K562 (cell line): ENCODE measurements at regions not wholly inside any gene's neighbourhood (a gene's known extent, or its start where the extent isn't known, plus 50 kb on each side); places are given as distances from the start of the nearest gene placed in this dataset.

Source experiments
- ATAC-seq: fragments of 200-7000 bp; cut with Tn5 transposase; 3 replicates; pipeline ENCODE4 v1.9.1; 2020; ENCODE audit warnings: moderate library complexity
- BruUV-seq: library from RNA; stranded (reverse); fragments of 400-500 nt; replicated peaks from 2 replicates; lab custom pipeline; 2021; lab: Mats Ljungman, UMichigan
- CTCF ChIA-PET: fragments of 300-600 bp; formaldehyde crosslinking; extraction: SDS; loops from one replicate; lab custom pipeline; 2021; ENCODE audit warnings: low intra/inter-chr PET ratio; lab: Yijun Ruan, JAX
- POLR2A ChIA-PET: fragments of 300-600, 350-650 bp; sonication (Branson Sonifier 250); formaldehyde crosslinking; extraction: SDS; loops from one replicate; lab custom pipeline; 2021; ENCODE audit warnings: antibody characterized with exemption, inconsistent platforms; lab: Yijun Ruan, JAX
- DNase-seq, 4 experiments: peaks; one replicate each; pipeline versions ENCODE4 v3.0.0 to v3.0.0-alpha.2; 2011 to 2018; ENCODE audit warnings: low spot score in 3 of 4, mixed read lengths in 3 of 4; ENCODE audit errors: extremely low read depth in 1 of 4
- FAIRE-seq: peaks from 2 replicates; lab custom pipeline; 2011; peaks lifted over from hg19 to GRCh38; lab: Jason Lieb, UNC
- H2AFZ ChIP-seq: 2 replicates; pipeline ENCODE4 v1.6.0; 2011; ENCODE audit warnings: low read depth, low read length, control low read depth, inconsistent platforms
- H3K27ac ChIP-seq: fragments of 200-600 bp; 3 replicates; pipeline ENCODE4 v1.8.0; 2011; ENCODE audit warnings: low read depth, mild to moderate bottlenecking, control low read depth, inconsistent platforms, low read length, moderate library complexity, mixed read lengths; ENCODE audit errors: extremely low read depth
- H3K27me3 ChIP-seq, 2 experiments: fragments of 300-600 bp in 1 of 2; 2 replicates in 1 of 2; 3 replicates in 1 of 2; pipeline versions ENCODE4 v1.6.0 to v1.8.0; 2011; ENCODE audit warnings: inconsistent platforms in 2 of 2, low read length in 2 of 2, mild to moderate bottlenecking in 1 of 2, mixed read lengths in 1 of 2, moderate library complexity in 1 of 2; ENCODE audit not compliant: control insufficient read depth in 2 of 2, insufficient read depth in 2 of 2
- H3K36me3 ChIP-seq: fragments of 300-600 bp; 3 replicates; pipeline ENCODE4 v1.8.0; 2011; ENCODE audit warnings: mild to moderate bottlenecking, low read length, inconsistent platforms; ENCODE audit not compliant: control insufficient read depth, insufficient read depth
- H3K4me1 ChIP-seq, 2 experiments: fragments of 200-600 bp in 1 of 2; replicated peaks in 1 of 2; 2 replicates in 1 of 2; 3 replicates in 1 of 2; pipeline versions ENCODE4 v1.5.1 to v1.8.0; 2011; ENCODE audit warnings: inconsistent platforms in 2 of 2, low read length in 2 of 2, mild to moderate bottlenecking in 1 of 2, mixed read lengths in 1 of 2, moderate library complexity in 1 of 2; ENCODE audit not compliant: control insufficient read depth in 2 of 2, insufficient read depth in 2 of 2
- H3K4me2 ChIP-seq: 2 replicates; pipeline ENCODE4 v1.6.1; 2011; ENCODE audit warnings: low read length, control low read depth, inconsistent platforms, mixed read lengths; ENCODE audit not compliant: insufficient read depth
- H3K4me3 ChIP-seq: fragments of 200-600 bp; sonication (generic), shearing (Covaris generic); 2 replicates; pipeline ENCODE4 v1.5.1; 2016; ENCODE audit warnings: control low read depth, inconsistent platforms
- H3K79me2 ChIP-seq: fragments of 200-600 bp; 3 replicates; pipeline ENCODE4 v1.8.0; 2011; ENCODE audit warnings: low read length, inconsistent platforms; ENCODE audit not compliant: control insufficient read depth, insufficient read depth
- H3K9ac ChIP-seq, 2 experiments: 2 replicates each; pipeline versions ENCODE4 v1.6.0 to v1.6.1; 2011; ENCODE audit warnings: low read depth in 2 of 2, low read length in 2 of 2, control low read depth in 1 of 2, inconsistent platforms in 1 of 2, mild to moderate bottlenecking in 1 of 2, mixed read lengths in 1 of 2; ENCODE audit not compliant: insufficient read depth in 1 of 2
- H3K9me1 ChIP-seq: one replicate; pipeline ENCODE4 v1.6.0; 2011; ENCODE audit warnings: inconsistent platforms, mild to moderate bottlenecking, low read length, moderate library complexity; ENCODE audit not compliant: control insufficient read depth, insufficient read depth
- H3K9me3 ChIP-seq: replicated peaks from 2 replicates; pipeline ENCODE4 v1.5.1; 2011; ENCODE audit warnings: low read depth, low read length, inconsistent platforms; ENCODE audit not compliant: control insufficient read depth, insufficient read depth
- H4K20me1 ChIP-seq: replicated peaks from 2 replicates; pipeline ENCODE4 v1.6.1; 2011; ENCODE audit warnings: low read length, inconsistent platforms, mixed read lengths; ENCODE audit not compliant: control insufficient read depth, insufficient read depth
- CBX8 ChIP-seq: fragments of 200-600 bp; sonication (generic); IDR thresholded peaks from 2 replicates; pipeline ENCODE4 v1.6.1; 2012; ENCODE audit warnings: borderline replicate concordance, mixed run types, low read depth, mild to moderate bottlenecking, moderate library complexity, mixed read lengths, low read length, control low read depth, inconsistent platforms; ENCODE audit not compliant: poor library complexity, severe bottlenecking; ENCODE audit errors: extremely low read depth
- GABPB1 ChIP-seq: sonication (generic); formaldehyde crosslinking; IDR thresholded peaks from 2 replicates; pipeline ENCODE4 v1.8.0; 2022; ENCODE audit warnings: mild to moderate bottlenecking, missing genetic modification reagents
- GABPB2 ChIP-seq: fragments of 250-450 bp; sonication (Bioruptor Pico); conservative IDR thresholded peaks from 2 replicates; pipeline ENCODE4 v1.5.1; 2021; ENCODE audit warnings: mild to moderate bottlenecking
- PURB ChIP-seq: sonication (generic); formaldehyde crosslinking; IDR thresholded peaks from 2 replicates; pipeline ENCODE4 v1.9.0; 2021; ENCODE audit warnings: low read depth, mild to moderate bottlenecking, missing genetic modification reagents
- SP1 ChIP-seq: sonication (generic); formaldehyde crosslinking; IDR thresholded peaks from 2 replicates; pipeline ENCODE4 v1.8.1; 2022; ENCODE audit warnings: mild to moderate bottlenecking, missing genetic modification reagents
- ZBTB8A ChIP-seq: fragments of 450-650 bp; IDR thresholded peaks from 2 replicates; pipeline ENCODE4 v1.6.1; 2018; ENCODE audit warnings: mild to moderate bottlenecking, moderate library complexity; ENCODE audit not compliant: partially characterized antibody
- ZNF551 ChIP-seq: fragments of 250-450 bp; sonication (Bioruptor Pico); IDR thresholded peaks from 2 replicates; pipeline ENCODE4 v1.5.0; 2021; ENCODE audit warnings: mild to moderate bottlenecking, moderate library complexity
- WGBS: fragments of 100-300 bp; shearing (Covaris generic); methylation state at CpG from one replicate; pipeline ENCODE4 v1.1.6; 2016; ENCODE audit warnings: low coverage, mixed read lengths; ENCODE audit not compliant: insufficient coverage; ENCODE audit errors: missing lambda C conversion rate; 5-methylcytosine and 5-hydroxymethylcytosine counted together
- in situ Hi-C: fragments of 300-500 bp; cut with MboI; formaldehyde crosslinking; loops from 4 replicates; pipeline ENCODE4 v1.15.0; 2018; ENCODE audit warnings: inconsistent platforms, mixed read lengths
- intact Hi-C: fragments of 100-400 bp; cut with micrococcal nuclease; formaldehyde crosslinking; loops from 2 replicates; pipeline ENCODE4 v1.14.2; 2022
- TF ChIP-seq, protein P1 (sequence below): fragments of 200-800 bp; sonication (Bioruptor generic); IDR thresholded peaks from 2 replicates; pipeline ENCODE4 v1.6.1; 2016; ENCODE audit warnings: missing genetic modification characterization, missing compliant biosample characterization

DNA sequence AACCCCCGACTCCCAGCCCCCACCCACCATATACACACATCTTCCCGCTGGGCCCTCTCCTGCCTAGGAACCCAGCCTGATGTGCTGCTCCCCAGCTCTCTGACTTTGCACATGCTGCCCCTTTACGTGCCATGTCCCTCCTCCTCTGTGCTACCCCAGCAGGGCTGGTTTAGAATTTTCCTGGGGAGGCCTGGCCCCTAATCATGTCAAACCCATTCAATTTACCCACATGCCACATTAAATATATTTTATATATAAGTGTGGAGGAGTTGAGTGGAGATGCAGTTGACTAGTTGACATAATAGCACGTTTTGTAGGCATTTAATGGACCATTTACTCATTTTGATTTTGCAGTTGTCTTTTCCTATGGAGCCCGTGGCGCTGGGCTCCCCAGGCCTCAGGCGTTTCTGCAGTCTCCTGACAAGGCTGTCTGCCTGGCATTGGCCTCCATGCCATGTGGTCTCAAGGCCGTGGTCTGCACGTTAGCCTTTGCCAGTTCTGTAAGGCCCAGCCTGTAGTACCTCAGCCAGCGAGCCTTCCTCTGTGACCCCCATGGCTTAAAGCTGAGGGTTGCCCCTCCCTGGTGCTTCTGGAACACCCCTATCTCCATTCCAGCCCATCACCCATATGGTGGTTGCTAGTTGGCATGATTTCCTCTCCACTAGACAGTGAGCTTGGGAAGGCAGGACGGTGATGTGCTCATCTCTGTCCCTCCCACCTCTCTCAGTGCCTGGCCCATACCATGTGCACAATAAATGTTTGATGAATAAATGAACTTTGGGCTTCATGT is 155.8 kb downstream of the TLE3 start:
- 2% methylated on average over 11 of the region's 11 CpGs for WGBS
- ATAC-seq (no peak), DNase-seq (no peak), FAIRE-seq (no peak)
- Histone ChIP-seq H4K20me1 (no peaks in the 10 kb centered on the region), H3K27ac (no peak overlapping the region), H3K4me3 (no peak overlapping the region), H3K9me1 (no peaks in the 10 kb centered on the region), H3K36me3 (no peaks in the 10 kb centered on the region), H3K4me2 (no peak overlapping the region), H3K9ac (no peak overlapping the region), H3K9me3 (no peaks in the 10 kb centered on the region), H3K4me1 (no peaks in the 10 kb centered on the region; a peak in 1 of 5 replicates), H2AFZ (no peak overlapping the region), H3K27me3 (peaks cover 3 to 29% of the 10 kb centered on the region in 2 experiments; a peak in 3 of 5 replicates), H3K79me2 (no peaks in the 10 kb centered on the region)
- in situ Hi-C loops, result no loop called here
- TF ChIP-seq CBX8, result no peak
- TF ChIP-seq GABPB1, result no peak
- intact Hi-C loops, result no loop called here
- BruUV-seq, result no TSS peak
- POLR2A ChIA-PET, result interaction anchor here (0.6 to 0.7 kb wide), 2 partner anchors 21 to 342 kb away, joined by 3 read pairs; no protein-coding TSS in a partner anchor
- CTCF ChIA-PET, result no interaction called here

DNA sequence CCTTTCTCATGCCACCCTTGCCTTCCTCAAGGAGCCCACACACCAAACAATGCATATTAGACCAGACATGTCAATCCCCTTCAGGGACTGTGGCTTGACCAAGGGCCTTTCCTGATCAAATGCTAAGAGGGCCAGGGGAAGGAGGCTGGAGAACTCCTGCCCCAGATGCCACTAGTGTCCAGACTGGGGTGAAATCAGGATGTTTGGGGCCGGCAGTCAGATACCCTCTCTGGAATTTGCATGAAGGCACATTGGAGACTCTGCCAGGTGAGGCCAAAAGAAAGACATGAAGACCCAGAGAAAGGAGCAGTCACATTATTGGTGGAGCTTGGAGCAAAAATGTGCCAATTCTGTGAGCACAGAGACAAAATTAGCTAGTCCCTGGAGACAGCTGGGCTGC is 154.1 kb downstream of the TLE3 start:
- DNase-seq (no peak), FAIRE-seq (no peak), ATAC-seq (no peak)
- H3K9me1 ChIP-seq, result no peaks in the 10 kb centered on the region
- ChIA-PET POLR2A (no interaction called here), CTCF (no interaction called here)
- TF ChIP-seq SP1 (CRISPR knock-in tag) (no peak), PURB (no peak), ZNF551 (CRISPR knock-in tag) (no peak), GABPB2 (no peak), ZBTB8A (no peak)
- TF ChIP-seq, protein P1, sequence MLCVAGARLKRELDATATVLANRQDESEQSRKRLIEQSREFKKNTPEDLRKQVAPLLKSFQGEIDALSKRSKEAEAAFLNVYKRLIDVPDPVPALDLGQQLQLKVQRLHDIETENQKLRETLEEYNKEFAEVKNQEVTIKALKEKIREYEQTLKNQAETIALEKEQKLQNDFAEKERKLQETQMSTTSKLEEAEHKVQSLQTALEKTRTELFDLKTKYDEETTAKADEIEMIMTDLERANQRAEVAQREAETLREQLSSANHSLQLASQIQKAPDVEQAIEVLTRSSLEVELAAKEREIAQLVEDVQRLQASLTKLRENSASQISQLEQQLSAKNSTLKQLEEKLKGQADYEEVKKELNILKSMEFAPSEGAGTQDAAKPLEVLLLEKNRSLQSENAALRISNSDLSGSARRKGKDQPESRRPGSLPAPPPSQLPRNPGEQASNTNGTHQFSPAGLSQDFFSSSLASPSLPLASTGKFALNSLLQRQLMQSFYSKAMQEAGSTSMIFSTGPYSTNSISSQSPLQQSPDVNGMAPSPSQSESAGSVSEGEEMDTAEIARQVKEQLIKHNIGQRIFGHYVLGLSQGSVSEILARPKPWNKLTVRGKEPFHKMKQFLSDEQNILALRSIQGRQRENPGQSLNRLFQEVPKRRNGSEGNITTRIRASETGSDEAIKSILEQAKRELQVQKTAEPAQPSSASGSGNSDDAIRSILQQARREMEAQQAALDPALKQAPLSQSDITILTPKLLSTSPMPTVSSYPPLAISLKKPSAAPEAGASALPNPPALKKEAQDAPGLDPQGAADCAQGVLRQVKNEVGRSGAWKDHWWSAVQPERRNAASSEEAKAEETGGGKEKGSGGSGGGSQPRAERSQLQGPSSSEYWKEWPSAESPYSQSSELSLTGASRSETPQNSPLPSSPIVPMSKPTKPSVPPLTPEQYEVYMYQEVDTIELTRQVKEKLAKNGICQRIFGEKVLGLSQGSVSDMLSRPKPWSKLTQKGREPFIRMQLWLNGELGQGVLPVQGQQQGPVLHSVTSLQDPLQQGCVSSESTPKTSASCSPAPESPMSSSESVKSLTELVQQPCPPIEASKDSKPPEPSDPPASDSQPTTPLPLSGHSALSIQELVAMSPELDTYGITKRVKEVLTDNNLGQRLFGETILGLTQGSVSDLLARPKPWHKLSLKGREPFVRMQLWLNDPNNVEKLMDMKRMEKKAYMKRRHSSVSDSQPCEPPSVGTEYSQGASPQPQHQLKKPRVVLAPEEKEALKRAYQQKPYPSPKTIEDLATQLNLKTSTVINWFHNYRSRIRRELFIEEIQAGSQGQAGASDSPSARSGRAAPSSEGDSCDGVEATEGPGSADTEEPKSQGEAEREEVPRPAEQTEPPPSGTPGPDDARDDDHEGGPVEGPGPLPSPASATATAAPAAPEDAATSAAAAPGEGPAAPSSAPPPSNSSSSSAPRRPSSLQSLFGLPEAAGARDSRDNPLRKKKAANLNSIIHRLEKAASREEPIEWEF (CRISPR knock-in tag), result no peak
- no peak overlapping the region for H3K27ac ChIP-seq
- peaks cover 3 to 33% of the 10 kb centered on the region in 2 experiments; a peak in 3 of 5 replicates for H3K27me3 ChIP-seq
- H3K4me2 ChIP-seq, result no peak overlapping the region
- H4K20me1 ChIP-seq, result no peaks in the 10 kb centered on the region
- H3K4me3 ChIP-seq, result no peak overlapping the region
- in situ Hi-C loops (no loop called here), intact Hi-C loops (no loop called here)
- no peak overlapping the region for H2AFZ ChIP-seq
- no TSS peak for BruUV-seq
- no peaks in the 10 kb centered on the region; a peak in 1 of 5 replicates for H3K4me1 ChIP-seq
- H3K9ac ChIP-seq, result no peak overlapping the region
- 10% methylated on average over 1 of the region's 1 CpG for WGBS
- no peaks in the 10 kb centered on the region for H3K79me2 ChIP-seq
- no peaks in the 10 kb centered on the region for H3K9me3 ChIP-seq
- H3K36me3 ChIP-seq, result no peaks in the 10 kb centered on the region
